Mesenchymal stem cell (in vitro differentiated cells and primary cell): ENCODE measurements at regions not wholly inside any gene's neighbourhood (a gene's known extent, or its start where the extent isn't known, plus 50 kb on each side); places are given as distances from the start of the nearest gene placed in this dataset.
A peak's percentile ranks its signal among the peaks of the same experiment; 100 is the strongest.

ENCODE experiments used
- DNase-seq: peaks from one replicate; pipeline ENCODE4 v3.0.0-alpha.2; 2013
- H2AFZ ChIP-seq: one replicate; pipeline ENCODE4 v1.6.1; 2013; ENCODE audit warnings: low read depth, mild to moderate bottlenecking, control low read depth, inconsistent platforms, low read length, moderate library complexity
- H2AK5ac ChIP-seq: 2 replicates; pipeline ENCODE4 v1.6.1; 2013; ENCODE audit warnings: low read length, moderate library complexity, mild to moderate bottlenecking, inconsistent platforms; ENCODE audit not compliant: severe bottlenecking
- H2BK120ac ChIP-seq: one replicate; pipeline ENCODE4 v1.6.1; 2013; ENCODE audit warnings: low read depth, mild to moderate bottlenecking, inconsistent platforms, low read length, moderate library complexity
- H2BK12ac ChIP-seq, 2 experiments: one replicate each; pipeline ENCODE4 v1.6.1; 2013; ENCODE audit warnings: inconsistent platforms in 2 of 2, low read length in 2 of 2, mild to moderate bottlenecking in 2 of 2, moderate library complexity in 2 of 2, control low read depth in 1 of 2
- H2BK15ac ChIP-seq: one replicate; pipeline ENCODE4 v1.6.1; 2013; ENCODE audit warnings: mild to moderate bottlenecking, low read depth, inconsistent platforms; ENCODE audit not compliant: poor library complexity, severe bottlenecking
- H2BK5ac ChIP-seq: 2 replicates; pipeline ENCODE4 v1.6.1; 2013; ENCODE audit warnings: low read depth, mild to moderate bottlenecking, low read length, control low read depth, inconsistent platforms; ENCODE audit not compliant: poor library complexity, severe bottlenecking
- H3K14ac ChIP-seq, 2 experiments: one replicate each; pipeline ENCODE4 v1.6.1; 2013; ENCODE audit warnings: inconsistent platforms in 2 of 2, low read length in 2 of 2, control low read depth in 1 of 2, mild to moderate bottlenecking in 1 of 2, moderate library complexity in 1 of 2
- H3K18ac ChIP-seq, 2 experiments: one replicate each; pipeline ENCODE4 v1.6.1; 2013; ENCODE audit warnings: inconsistent platforms in 2 of 2, low read length in 2 of 2, control low read depth in 1 of 2, low read depth in 1 of 2, mild to moderate bottlenecking in 1 of 2
- H3K23ac ChIP-seq, 2 experiments: one replicate each; pipeline ENCODE4 v1.6.1; 2013; ENCODE audit warnings: inconsistent platforms in 2 of 2, low read length in 2 of 2, mild to moderate bottlenecking in 2 of 2, moderate library complexity in 2 of 2, control low read depth in 1 of 2
- H3K27ac ChIP-seq: 2 replicates; pipeline ENCODE4 v1.5.1; 2013; ENCODE audit warnings: mild to moderate bottlenecking, moderate library complexity, low read length, control low read depth, inconsistent platforms; ENCODE audit not compliant: poor library complexity, severe bottlenecking
- H3K27me3 ChIP-seq, 2 experiments: 2 replicates each; pipeline versions ENCODE4 v1.6.1 to v1.7.0; 2013; ENCODE audit warnings: low read length in 2 of 2, mild to moderate bottlenecking in 2 of 2, moderate library complexity in 2 of 2, control low read depth in 1 of 2, inconsistent platforms in 1 of 2; ENCODE audit not compliant: control insufficient read depth in 1 of 2, insufficient read depth in 1 of 2
- H3K36me3 ChIP-seq, 2 experiments: 2 replicates each; pipeline versions ENCODE4 v1.6.1 to v1.7.0; 2013; ENCODE audit warnings: low read length in 2 of 2, control low read depth in 1 of 2, inconsistent platforms in 1 of 2, low read depth in 1 of 2, mild to moderate bottlenecking in 1 of 2; ENCODE audit not compliant: insufficient read depth in 2 of 2, control insufficient read depth in 1 of 2
- H3K4ac ChIP-seq, 2 experiments: one replicate each; pipeline ENCODE4 v1.6.1; 2013; ENCODE audit warnings: inconsistent platforms in 2 of 2, low read length in 2 of 2, mild to moderate bottlenecking in 2 of 2, moderate library complexity in 2 of 2, control low read depth in 1 of 2, low read depth in 1 of 2
- H3K4me1 ChIP-seq: 2 replicates; pipeline ENCODE4 v1.6.1; 2013; ENCODE audit warnings: low read depth, low read length, control low read depth; ENCODE audit not compliant: control insufficient read depth, insufficient read depth
- H3K4me2 ChIP-seq: 2 replicates; pipeline ENCODE4 v1.6.1; 2013; ENCODE audit warnings: low read length, mild to moderate bottlenecking, inconsistent platforms; ENCODE audit not compliant: poor library complexity, severe bottlenecking
- H3K4me3 ChIP-seq, 2 experiments: 2 replicates each; pipeline versions ENCODE4 v1.5.1 to v1.7.0; 2013; ENCODE audit warnings: low read length in 2 of 2, mild to moderate bottlenecking in 2 of 2, control low read depth in 1 of 2, low read depth in 1 of 2; ENCODE audit not compliant: insufficient read depth in 1 of 2
- H3K79me1 ChIP-seq: replicated peaks from 2 replicates; pipeline ENCODE4 v1.6.1; 2013; ENCODE audit warnings: mild to moderate bottlenecking, control low read depth, low read length, inconsistent platforms; ENCODE audit not compliant: poor library complexity, severe bottlenecking
- H3K9ac ChIP-seq: 2 replicates; pipeline ENCODE4 v1.7.0; 2013; ENCODE audit warnings: mild to moderate bottlenecking, low read length, moderate library complexity
- H3K9me3 ChIP-seq: 2 replicates; pipeline ENCODE4 v1.7.0; 2013; ENCODE audit warnings: mild to moderate bottlenecking, low read length; ENCODE audit not compliant: control insufficient read depth
- H4K8ac ChIP-seq: one replicate; pipeline ENCODE4 v1.6.1; 2013; ENCODE audit warnings: inconsistent platforms, mild to moderate bottlenecking, low read length, moderate library complexity
- H4K91ac ChIP-seq: one replicate; pipeline ENCODE4 v1.6.1; 2013; ENCODE audit warnings: mild to moderate bottlenecking, low read length, inconsistent platforms
- WGBS: methylation state at CpG from one replicate; pipeline ENCODE4 v1.1.7; 2013; ENCODE audit warnings: mixed read lengths; 5-methylcytosine and 5-hydroxymethylcytosine counted together

DNA sequence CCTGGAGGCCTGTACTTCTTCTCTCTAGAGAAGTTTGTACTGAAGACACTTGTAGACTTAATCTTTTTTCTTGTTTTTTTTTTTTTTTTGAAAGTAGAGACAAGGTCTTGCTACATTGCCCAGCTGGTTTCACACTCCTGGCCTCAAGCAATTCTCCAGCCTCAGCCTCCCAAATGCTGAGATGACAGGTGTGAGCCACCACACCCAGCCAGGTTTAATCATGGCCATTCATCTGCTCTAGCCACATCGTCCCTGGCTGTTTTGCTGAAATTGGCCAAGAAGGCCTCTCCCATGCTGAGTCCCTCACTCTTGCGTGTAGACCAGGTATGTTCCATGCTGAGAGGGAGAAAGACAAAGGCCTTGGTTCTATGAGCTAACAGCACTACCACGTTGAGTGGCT, 176.2 kb downstream of the JCAD start:
- Histone ChIP-seq H4K8ac (no peak overlapping the region), H2AFZ (no peak overlapping the region), H3K23ac (no peak overlapping the region), H4K91ac (no peak overlapping the region), H2BK5ac (no peak overlapping the region), H3K18ac (no peak overlapping the region), H2BK12ac (no peak overlapping the region), H3K9me3 (no peaks in the 10 kb centered on the region), H2BK15ac (no peak overlapping the region), H3K36me3 (no peaks in the 10 kb centered on the region), H3K9ac (no peak overlapping the region), H3K4me3 (no peak overlapping the region), H3K4me1 (peaks cover 6% of the 10 kb centered on the region), H3K27me3 (peaks cover 0 to 73% of the 10 kb centered on the region in 2 experiments), H3K14ac (no peak overlapping the region), H3K79me1 (no peaks in the 10 kb centered on the region), H3K4me2 (no peak overlapping the region), H3K27ac (no peak overlapping the region), H3K4ac (no peak overlapping the region), H2BK120ac (no peak overlapping the region), H2AK5ac (no peak overlapping the region)
- DNase-seq: no peak
- 84% methylated on average over 3 of the region's 3 CpGs for WGBS

DNA sequence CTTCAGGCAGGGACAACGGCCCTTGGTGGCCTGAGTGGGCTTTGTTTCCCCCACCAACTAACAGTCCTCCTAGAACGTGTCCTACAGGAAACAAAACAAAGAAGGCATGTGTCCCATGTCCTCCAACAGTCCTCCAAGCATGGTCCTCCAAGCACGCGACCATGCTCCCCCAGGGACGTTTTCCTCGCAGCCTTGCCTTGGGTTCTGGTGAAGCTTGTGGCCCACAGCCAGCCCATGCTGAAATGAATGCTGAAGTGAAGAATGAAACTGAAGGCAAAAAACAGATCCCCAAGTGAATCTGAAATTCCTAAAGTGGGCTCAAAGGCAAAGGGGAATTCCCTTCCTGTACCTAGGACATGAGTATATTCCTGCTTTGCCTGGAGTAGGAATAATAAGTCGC, 176.6 kb downstream of the JCAD start:
- peak overlapping the region; percentile 2 for H2AK5ac ChIP-seq
- H3K14ac ChIP-seq: peak overlapping the region in 1 of 2 experiments; percentile 38
- no peak overlapping the region for H2AFZ ChIP-seq
- peak overlapping the region; percentile 1 to 62 for H2BK12ac ChIP-seq
- no peak overlapping the region for H2BK120ac ChIP-seq
- H3K18ac ChIP-seq: peak overlapping the region; percentile 41 to 69
- H3K79me1 ChIP-seq: no peaks in the 10 kb centered on the region
- H3K36me3 ChIP-seq: no peaks in the 10 kb centered on the region
- H3K9ac ChIP-seq: no peak overlapping the region
- no peak overlapping the region for H4K8ac ChIP-seq
- no peak overlapping the region for H3K4me3 ChIP-seq
- H3K27ac ChIP-seq: no peak overlapping the region
- 97% methylated on average over 7 of the region's 7 CpGs for whole genome bisulfite sequencing
- no peaks in the 10 kb centered on the region for H3K9me3 ChIP-seq
- DNase-seq: no peak
- H3K23ac ChIP-seq: no peak overlapping the region
- peak overlapping the region; percentile 65 for H4K91ac ChIP-seq
- H2BK15ac ChIP-seq: no peak overlapping the region
- H3K4me2 ChIP-seq: no peak overlapping the region
- H3K4ac ChIP-seq: peak overlapping the region in 1 of 2 experiments; percentile 51
- H3K27me3 ChIP-seq: peaks cover 0 to 76% of the 10 kb centered on the region in 2 experiments
- H3K4me1 ChIP-seq: peaks cover 6% of the 10 kb centered on the region
- H2BK5ac ChIP-seq: no peak overlapping the region

GRCh38 chr10:29881811-29882210, 177.6 kb downstream of the JCAD start:
- Histone ChIP-seq H3K9me3 (no peaks in the 10 kb centered on the region), H3K18ac (no peak overlapping the region), H3K4me2 (no peak overlapping the region), H2AK5ac (no peak overlapping the region), H3K14ac (no peak overlapping the region), H3K36me3 (no peaks in the 10 kb centered on the region), H2BK15ac (no peak overlapping the region), H2AFZ (no peak overlapping the region), H3K23ac (no peak overlapping the region), H3K4ac (no peak overlapping the region), H2BK12ac (no peak overlapping the region), H3K4me3 (no peak overlapping the region), H3K27ac (no peak overlapping the region), H2BK120ac (no peak overlapping the region), H3K4me1 (peaks cover 6% of the 10 kb centered on the region), H3K9ac (peak overlapping the region; percentile 5), H4K8ac (no peak overlapping the region), H3K79me1 (no peaks in the 10 kb centered on the region), H4K91ac (no peak overlapping the region), H2BK5ac (no peak overlapping the region), H3K27me3 (peaks cover 0 to 80% of the 10 kb centered on the region in 2 experiments)
- 94% methylated on average over 5 of the region's 5 CpGs for WGBS
- DNase-seq: no peak

- peak overlapping the region; percentile 28 to 40 for H3K18ac ChIP-seq
- H3K4me3 ChIP-seq: peak overlapping the region in 1 of 2 experiments; percentile 17
- H4K8ac ChIP-seq: no peak overlapping the region
- peak overlapping the region; percentile 78 for H2BK15ac ChIP-seq
- peak overlapping the region; percentile 5 for H3K9ac ChIP-seq
- H2AK5ac ChIP-seq: no peak overlapping the region
- peak overlapping the region; percentile 23 to 52 for H2BK12ac ChIP-seq
- peak overlapping the region; percentile 29 for H4K91ac ChIP-seq
- 89% methylated on average over 9 of the region's 9 CpGs for WGBS
- H3K36me3 ChIP-seq: no peaks in the 10 kb centered on the region
- H2BK120ac ChIP-seq: no peak overlapping the region
- no peak overlapping the region for H3K23ac ChIP-seq
- H3K9me3 ChIP-seq: no peaks in the 10 kb centered on the region
- peaks cover 0 to 80% of the 10 kb centered on the region in 2 experiments for H3K27me3 ChIP-seq
- H3K27ac ChIP-seq: no peak overlapping the region
- no peak overlapping the region for H3K14ac ChIP-seq
- no peak for DNase-seq
- H3K79me1 ChIP-seq: no peaks in the 10 kb centered on the region
- no peak overlapping the region for H3K4ac ChIP-seq
- H3K4me1 ChIP-seq: peaks cover 6% of the 10 kb centered on the region
- H3K4me2 ChIP-seq: no peak overlapping the region
- no peak overlapping the region for H2AFZ ChIP-seq
- no peak overlapping the region for H2BK5ac ChIP-seq
These were observed 178.0 kb downstream of the JCAD start for GRCh38 chr10:29881336-29881771.
